Endometrial microvascular endothelial cells (primary cell): ENCODE measurements at regions not wholly inside any gene's neighbourhood (a gene's known extent, or its start where the extent isn't known, plus 50 kb on each side); places are given as distances from the start of the nearest gene placed in this dataset.

Experiments used
- in situ Hi-C: cut with HindIII; loops from 2 replicates; pipeline ENCODE4 v1.10.0; 2017; ENCODE audit warnings: low sequenced_read_pairs, low pct_unique_long_range_greater_than_20kb; ENCODE audit errors: inconsistent ontology term

- in situ Hi-C loops: no loop called here
Observed at GRCh38 chr14:95445161-95445560, 71.3 kb downstream of the SYNE3 start.

- in situ Hi-C loops: no loop called here
Observed at GRCh38 chr14:95444132-95445129, 72.0 kb downstream of the SYNE3 start.

- in situ Hi-C loops: no loop called here
Observed at GRCh38 chr14:95442633-95443021, 73.8 kb downstream of the SYNE3 start.

GRCh38 chr14:95442016-95442632, 74.3 kb downstream of the SYNE3 start:
- in situ Hi-C loops: no loop called here

- in situ Hi-C loops: no loop called here
Observed at GRCh38 chr14:95440951-95441350, 75.5 kb downstream of the SYNE3 start.

GRCh38 chr14:95440496-95440895, 76.0 kb downstream of the SYNE3 start:
- in situ Hi-C loops: no loop called here

- in situ Hi-C loops: no loop called here
Observed at GRCh38 chr14:95439881-95440280, 76.6 kb downstream of the SYNE3 start.

- in situ Hi-C loops: no loop called here
Observed at GRCh38 chr14:95437715-95438114, 78.7 kb downstream of the SYNE3 start.

- in situ Hi-C loops: no loop called here
Observed at GRCh38 chr14:95436354-95436753, 80.1 kb downstream of the SYNE3 start.

- in situ Hi-C loops: no loop called here
Observed at GRCh38 chr14:95434121-95434520, 82.3 kb downstream of the SYNE3 start.

- in situ Hi-C loops: no loop called here
Observed at GRCh38 chr14:95433094-95433478, 83.4 kb downstream of the SYNE3 start.

- in situ Hi-C loops: no loop called here
Observed at GRCh38 chr14:95432144-95433093, 84.0 kb downstream of the SYNE3 start.

GRCh38 chr14:95431199-95432143, 85.0 kb downstream of the SYNE3 start:
- in situ Hi-C loops: no loop called here

- in situ Hi-C loops: no loop called here
Observed at GRCh38 chr14:95428557-95428956, 87.9 kb downstream of the SYNE3 start.

- in situ Hi-C loops: no loop called here
Observed at GRCh38 chr14:95426116-95426475, 90.4 kb downstream of the SYNE3 start.

GRCh38 chr14:95425369-95426115, 90.9 kb downstream of the SYNE3 start:
- in situ Hi-C loops: no loop called here

GRCh38 chr14:95424529-95424928, 91.9 kb downstream of the SYNE3 start:
- in situ Hi-C loops: no loop called here

GRCh38 chr14:95421741-95422140, 94.7 kb downstream of the SYNE3 start:
- in situ Hi-C loops: no loop called here
